SK-N-SH (cell line): ENCODE measurements at regions not wholly inside any gene's neighbourhood (a gene's known extent, or its start where the extent isn't known, plus 50 kb on each side); places are given as distances from the start of the nearest gene placed in this dataset.

Source experiments
- CTCF ChIA-PET: fragments of 300-600, 350-600 bp; formaldehyde crosslinking; extraction: SDS; loops from one replicate; lab custom pipeline; 2021; lab: Yijun Ruan, JAX
- POLR2A ChIA-PET: fragments of 350-600 bp; sonication (Branson Sonifier 250); formaldehyde crosslinking; extraction: SDS; loops from one replicate; lab custom pipeline; 2020; ENCODE audit warnings: antibody characterized with exemption, inconsistent platforms; lab: Yijun Ruan, JAX
- DNase-seq: peaks from one replicate; pipeline ENCODE4 v3.0.0; 2012
- H2AFZ ChIP-seq: fragments of 200-600 bp; sonication (generic); 2 replicates; pipeline ENCODE4 v1.8.1; 2016; ENCODE audit warnings: antibody characterized with exemption, mild to moderate bottlenecking, low read depth
- H3F3A ChIP-seq: fragments of 200-600 bp; sonication (generic); replicated peaks from 2 replicates; pipeline ENCODE3; 2016; ENCODE audit warnings: antibody characterized with exemption, mild to moderate bottlenecking; ENCODE audit not compliant: insufficient read depth
- H3K27ac ChIP-seq, 2 experiments: fragments of 200-500 bp in 1 of 2; fragments of 200-600 bp in 1 of 2; sonication (Bioruptor generic) in 1 of 2; sonication (generic), shearing (Covaris generic) in 1 of 2; 2 replicates each; pipeline versions ENCODE4 v1.5.1 to v1.6.1; 2014 to 2016; ENCODE audit warnings: low read depth in 2 of 2, inconsistent platforms in 1 of 2, low read length in 1 of 2, mild to moderate bottlenecking in 1 of 2, mixed read lengths in 1 of 2
- H3K27me3 ChIP-seq: fragments of 200-600 bp; sonication (generic), shearing (Covaris generic); 2 replicates; pipeline ENCODE4 v1.6.1; 2016; ENCODE audit warnings: mixed run types; ENCODE audit not compliant: insufficient read depth
- H3K36me3 ChIP-seq, 2 experiments: fragments of 200-500 bp in 1 of 2; fragments of 200-600 bp in 1 of 2; sonication (Bioruptor generic) in 1 of 2; sonication (generic) in 1 of 2; replicated peaks in 1 of 2; 2 replicates each; pipeline versions ENCODE3 to v1.5.1; 2014 to 2016; ENCODE audit warnings: low read length in 1 of 2, mild to moderate bottlenecking in 1 of 2; ENCODE audit not compliant: insufficient read depth in 2 of 2, control insufficient read depth in 1 of 2
- H3K4me1 ChIP-seq, 2 experiments: fragments of 200-500 bp in 1 of 2; fragments of 200-600 bp in 1 of 2; sonication (Bioruptor generic) in 1 of 2; sonication (generic), shearing (Covaris generic) in 1 of 2; 2 replicates each; pipeline versions ENCODE4 v1.5.1 to v1.6.1; 2014 to 2016; ENCODE audit warnings: low read depth in 1 of 2, low read length in 1 of 2, mixed run types in 1 of 2; ENCODE audit not compliant: insufficient read depth in 2 of 2, control insufficient read depth in 1 of 2
- H3K4me2 ChIP-seq: fragments of 200-600 bp; sonication (generic), shearing (Covaris generic); 2 replicates; pipeline ENCODE4 v1.6.1; 2017; ENCODE audit warnings: mixed run types
- H3K4me3 ChIP-seq, 2 experiments: fragments of 200-500 bp in 1 of 2; fragments of 200-600 bp in 1 of 2; sonication (Bioruptor generic) in 1 of 2; sonication (generic), shearing (Covaris generic) in 1 of 2; 2 replicates each; pipeline versions ENCODE4 v1.5.1 to v1.8.1; 2014 to 2016; ENCODE audit warnings: low read depth in 2 of 2, inconsistent platforms in 1 of 2, low read length in 1 of 2, mild to moderate bottlenecking in 1 of 2, mixed read lengths in 1 of 2, moderate library complexity in 1 of 2
- H3K79me2 ChIP-seq: fragments of 200-600 bp; sonication (generic); 2 replicates; pipeline ENCODE4 v1.8.1; 2017; ENCODE audit warnings: mild to moderate bottlenecking; ENCODE audit not compliant: insufficient read depth
- H3K9ac ChIP-seq: fragments of 200-600 bp; sonication (generic); 2 replicates; pipeline ENCODE4 v1.6.1; 2017; ENCODE audit warnings: mixed run types
- H3K9me2 ChIP-seq: fragments of 200-600 bp; sonication (generic); 2 replicates; pipeline ENCODE4 v1.6.1; 2017; ENCODE audit warnings: mixed run types
- H3K9me3 ChIP-seq: fragments of 200-600 bp; sonication (generic); 2 replicates; pipeline ENCODE4 v1.6.1; 2017; ENCODE audit warnings: mixed run types, mild to moderate bottlenecking, moderate library complexity
- H4K20me1 ChIP-seq: fragments of 200-600 bp; sonication (generic); 2 replicates; pipeline ENCODE4 v1.6.1; 2017; ENCODE audit warnings: mild to moderate bottlenecking, mixed run types; ENCODE audit not compliant: insufficient read depth
- ELF1 ChIP-seq: IDR thresholded peaks from 2 replicates; pipeline ENCODE4 v1.4.0; 2012
- EP300 ChIP-seq, 2 experiments: IDR thresholded peaks; 2 replicates each; pipeline versions ENCODE4 v1.4.0 to v1.6.1; 2012; ENCODE audit warnings: borderline replicate concordance in 1 of 2, low read depth in 1 of 2, low read length in 1 of 2
- EZH2phosphoT487 ChIP-seq: fragments of 200-600 bp; sonication (generic); IDR thresholded peaks from 2 replicates; pipeline ENCODE4 v1.6.1; 2017; ENCODE audit warnings: low read depth, mixed run types, mild to moderate bottlenecking, antibody characterized with exemption, moderate library complexity, borderline replicate concordance
- FOXJ3 ChIP-seq: sonication (generic); formaldehyde crosslinking; IDR thresholded peaks from 2 replicates; pipeline ENCODE4 v1.5.1; 2020; ENCODE audit warnings: mild to moderate bottlenecking, missing genetic modification reagents
- FOXM1 ChIP-seq: IDR thresholded peaks from 2 replicates; pipeline ENCODE4 v1.4.0; 2012; ENCODE audit warnings: low read depth, mild to moderate bottlenecking
- GATA2 ChIP-seq: sonication (generic); formaldehyde crosslinking; IDR thresholded peaks from 2 replicates; pipeline ENCODE4 v1.5.0; 2020; ENCODE audit warnings: mild to moderate bottlenecking, missing genetic modification reagents
- JUND ChIP-seq: IDR thresholded peaks from 2 replicates; pipeline ENCODE4 v1.4.0; 2012
- MXI1 ChIP-seq: IDR thresholded peaks from 2 replicates; pipeline ENCODE4 v1.6.1; 2012; ENCODE audit warnings: mild to moderate bottlenecking, low read depth, low read length, improper control_type of control experiment
- NFIC ChIP-seq: IDR thresholded peaks from 2 replicates; pipeline ENCODE4 v1.4.0; 2012; ENCODE audit warnings: borderline replicate concordance
- NRF1 ChIP-seq: IDR thresholded peaks from 2 replicates; pipeline ENCODE4 v1.6.1; 2012; ENCODE audit warnings: low read depth, mild to moderate bottlenecking, low read length
- POLR2AphosphoS5 ChIP-seq: IDR thresholded peaks from 2 replicates; pipeline ENCODE4 v1.6.1; 2012; ENCODE audit warnings: low read depth, low read length
- RCOR1 ChIP-seq: fragments of 150-350 bp; IDR thresholded peaks from 2 replicates; pipeline ENCODE4 v1.6.1; 2017; ENCODE audit warnings: antibody characterized with exemption, low read length
- RFX5 ChIP-seq: IDR thresholded peaks from 2 replicates; pipeline ENCODE4 v1.6.1; 2012; ENCODE audit warnings: mild to moderate bottlenecking, improper control_type of control experiment, low read length
- SMC3 ChIP-seq: IDR thresholded peaks from 2 replicates; pipeline ENCODE4 v1.6.1; 2012; ENCODE audit warnings: low read depth, low read length, improper control_type of control experiment
- TAF1 ChIP-seq: IDR thresholded peaks from 2 replicates; pipeline ENCODE4 v1.6.1; 2012; ENCODE audit warnings: low read depth, mild to moderate bottlenecking, low read length, moderate library complexity, borderline replicate concordance
- TEAD4 ChIP-seq: IDR thresholded peaks from 2 replicates; pipeline ENCODE4 v1.4.0; 2012; ENCODE audit warnings: mild to moderate bottlenecking, borderline replicate concordance; ENCODE audit not compliant: insufficient read depth
- YY1 ChIP-seq: IDR thresholded peaks from 2 replicates; pipeline ENCODE4 v1.4.0; 2012; ENCODE audit warnings: low read depth, mild to moderate bottlenecking
- WGBS: methylation state at CpG from one replicate; pipeline ENCODE4 v1.1.6; 2017; ENCODE audit warnings: low lambda C conversion rate; 5-methylcytosine and 5-hydroxymethylcytosine counted together
- TF ChIP-seq, protein P1 (sequence below): fragments of 150-350 bp; IDR thresholded peaks from 2 replicates; pipeline ENCODE4 v1.6.1; 2017; ENCODE audit warnings: antibody characterized with exemption, low read length, low read depth, borderline replicate concordance
- TF ChIP-seq, protein P2 (sequence below): IDR thresholded peaks from 2 replicates; pipeline ENCODE4 v1.4.0; 2012; ENCODE audit warnings: low read depth, borderline replicate concordance
- TF ChIP-seq, protein P3 (sequence below): fragments of 200-600 bp; sonication (generic); IDR thresholded peaks from 2 replicates; pipeline ENCODE4 v1.6.1; 2017; ENCODE audit warnings: antibody characterized with exemption, mild to moderate bottlenecking, moderate library complexity

DNA sequence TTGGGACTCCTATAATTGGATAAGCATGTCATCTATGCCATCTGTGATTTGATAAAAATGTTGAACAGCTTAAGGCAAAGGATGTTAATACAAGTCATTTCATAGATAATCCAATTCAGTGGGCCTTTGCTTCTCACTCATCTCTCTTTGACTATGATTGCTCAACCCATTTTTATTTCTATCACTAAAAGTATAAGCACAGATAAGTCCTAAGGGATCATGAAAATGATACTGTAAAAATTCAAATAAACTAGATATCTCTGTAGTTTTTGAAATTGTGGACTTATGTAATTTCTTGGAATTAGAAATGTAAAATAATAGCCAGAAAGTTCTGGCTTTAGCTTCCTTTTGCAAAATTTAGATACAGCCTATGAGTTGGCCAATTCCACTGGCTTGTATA is 440.3 kb downstream of the POM121L12 start:
- H2AFZ ChIP-seq = no peak overlapping the region
- CTCF ChIA-PET = interaction anchor here (1.6 kb wide), 1 partner anchor 9 kb away, joined by 5 read pairs; no protein-coding TSS in a partner anchor
- no peak for DNase-seq
- no peaks in the 10 kb centered on the region for H3K79me2 ChIP-seq
- no peaks in the 10 kb centered on the region for H3F3A ChIP-seq
- H3K9me3 ChIP-seq = peaks cover 7% of the 10 kb centered on the region; the same call in 1 of the 2 replicates
- no peak overlapping the region for H3K9ac ChIP-seq
- H4K20me1 ChIP-seq = no peaks in the 10 kb centered on the region
- peaks cover 0 to 3% of the 10 kb centered on the region in 2 experiments; a peak in 2 of 4 replicates for H3K4me1 ChIP-seq
- no peaks in the 10 kb centered on the region for H3K36me3 ChIP-seq
- H3K27ac ChIP-seq = peak overlapping the region in 1 of 2 experiments; percentile 34; a peak in 2 of 4 replicates
- H3K4me2 ChIP-seq = no peak overlapping the region
- no peaks in the 10 kb centered on the region for H3K9me2 ChIP-seq
- no peaks in the 10 kb centered on the region for H3K27me3 ChIP-seq
- H3K4me3 ChIP-seq = no peak overlapping the region
- POLR2A ChIA-PET = no interaction called here
- TF ChIP-seq POLR2AphosphoS5 (no peak), GATA2 (CRISPR knock-in tag) (peak; percentile 49; the same call in 1 of the 2 replicates), RCOR1 (peak; percentile 27; the same call in 1 of the 2 replicates), FOXM1 (no peak), EP300 (IDR thresholded peaks at IDR 0.05; ENCODE audit: borderline replicate concordance in 1 of 2, low read depth in 1 of 2, low read length in 1 of 2) (peak in 1 of 2 experiments; percentile 51; a peak in 1 of 4 replicates), MXI1 (no peak)
- TF ChIP-seq, protein P1, sequence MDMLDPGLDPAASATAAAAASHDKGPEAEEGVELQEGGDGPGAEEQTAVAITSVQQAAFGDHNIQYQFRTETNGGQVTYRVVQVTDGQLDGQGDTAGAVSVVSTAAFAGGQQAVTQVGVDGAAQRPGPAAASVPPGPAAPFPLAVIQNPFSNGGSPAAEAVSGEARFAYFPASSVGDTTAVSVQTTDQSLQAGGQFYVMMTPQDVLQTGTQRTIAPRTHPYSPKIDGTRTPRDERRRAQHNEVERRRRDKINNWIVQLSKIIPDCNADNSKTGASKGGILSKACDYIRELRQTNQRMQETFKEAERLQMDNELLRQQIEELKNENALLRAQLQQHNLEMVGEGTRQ = no peak
- TF ChIP-seq, all 33 proteins: peak for 3

DNA sequence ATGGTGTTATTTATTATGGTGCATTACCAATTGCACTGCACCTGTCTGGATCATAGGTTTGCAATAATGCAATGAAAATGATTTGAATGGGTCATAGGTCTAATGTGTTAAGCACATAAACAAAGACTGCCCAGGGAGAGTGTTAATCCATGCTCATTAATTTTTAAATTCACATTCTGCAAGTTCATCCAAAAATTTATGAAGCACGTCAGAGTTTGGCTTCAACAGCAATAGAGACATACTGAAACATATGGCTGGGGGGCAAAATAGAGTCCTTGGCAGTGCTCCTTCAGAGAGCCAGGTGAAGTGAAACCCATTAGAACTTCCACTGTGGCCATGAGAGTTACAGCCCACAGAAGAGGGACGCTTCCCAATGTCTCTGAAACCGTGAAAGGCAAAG is 441.1 kb downstream of the POM121L12 start:
- WGBS = 34% methylated on average over 3 of the region's 3 CpGs

More for the DNA sequence above, 441.1 kb downstream of the POM121L12 start:
- H3F3A ChIP-seq = no peaks in the 10 kb centered on the region
- H3K36me3 ChIP-seq = no peaks in the 10 kb centered on the region
- no peaks in the 10 kb centered on the region for H3K27me3 ChIP-seq
- H3K9me2 ChIP-seq = no peaks in the 10 kb centered on the region
- ChIA-PET POLR2A (no interaction called here), CTCF (no interaction called here)
- TF ChIP-seq, protein P2, sequence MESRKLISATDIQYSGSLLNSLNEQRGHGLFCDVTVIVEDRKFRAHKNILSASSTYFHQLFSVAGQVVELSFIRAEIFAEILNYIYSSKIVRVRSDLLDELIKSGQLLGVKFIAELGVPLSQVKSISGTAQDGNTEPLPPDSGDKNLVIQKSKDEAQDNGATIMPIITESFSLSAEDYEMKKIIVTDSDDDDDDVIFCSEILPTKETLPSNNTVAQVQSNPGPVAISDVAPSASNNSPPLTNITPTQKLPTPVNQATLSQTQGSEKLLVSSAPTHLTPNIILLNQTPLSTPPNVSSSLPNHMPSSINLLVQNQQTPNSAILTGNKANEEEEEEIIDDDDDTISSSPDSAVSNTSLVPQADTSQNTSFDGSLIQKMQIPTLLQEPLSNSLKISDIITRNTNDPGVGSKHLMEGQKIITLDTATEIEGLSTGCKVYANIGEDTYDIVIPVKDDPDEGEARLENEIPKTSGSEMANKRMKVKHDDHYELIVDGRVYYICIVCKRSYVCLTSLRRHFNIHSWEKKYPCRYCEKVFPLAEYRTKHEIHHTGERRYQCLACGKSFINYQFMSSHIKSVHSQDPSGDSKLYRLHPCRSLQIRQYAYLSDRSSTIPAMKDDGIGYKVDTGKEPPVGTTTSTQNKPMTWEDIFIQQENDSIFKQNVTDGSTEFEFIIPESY = no peak
- TF ChIP-seq EZH2phosphoT487 (no peak), TAF1 (no peak), TEAD4 (no peak), NFIC (no peak), SMC3 (no peak), FOXJ3 (no peak), RFX5 (no peak), RCOR1 (no peak), JUND (no peak), ELF1 (no peak), YY1 (no peak), NRF1 (no peak)
- TF ChIP-seq, protein P3, sequence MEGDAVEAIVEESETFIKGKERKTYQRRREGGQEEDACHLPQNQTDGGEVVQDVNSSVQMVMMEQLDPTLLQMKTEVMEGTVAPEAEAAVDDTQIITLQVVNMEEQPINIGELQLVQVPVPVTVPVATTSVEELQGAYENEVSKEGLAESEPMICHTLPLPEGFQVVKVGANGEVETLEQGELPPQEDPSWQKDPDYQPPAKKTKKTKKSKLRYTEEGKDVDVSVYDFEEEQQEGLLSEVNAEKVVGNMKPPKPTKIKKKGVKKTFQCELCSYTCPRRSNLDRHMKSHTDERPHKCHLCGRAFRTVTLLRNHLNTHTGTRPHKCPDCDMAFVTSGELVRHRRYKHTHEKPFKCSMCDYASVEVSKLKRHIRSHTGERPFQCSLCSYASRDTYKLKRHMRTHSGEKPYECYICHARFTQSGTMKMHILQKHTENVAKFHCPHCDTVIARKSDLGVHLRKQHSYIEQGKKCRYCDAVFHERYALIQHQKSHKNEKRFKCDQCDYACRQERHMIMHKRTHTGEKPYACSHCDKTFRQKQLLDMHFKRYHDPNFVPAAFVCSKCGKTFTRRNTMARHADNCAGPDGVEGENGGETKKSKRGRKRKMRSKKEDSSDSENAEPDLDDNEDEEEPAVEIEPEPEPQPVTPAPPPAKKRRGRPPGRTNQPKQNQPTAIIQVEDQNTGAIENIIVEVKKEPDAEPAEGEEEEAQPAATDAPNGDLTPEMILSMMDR = no peak
- no peak overlapping the region for H3K9ac ChIP-seq
- no peak overlapping the region for H3K4me2 ChIP-seq
- H3K79me2 ChIP-seq = no peaks in the 10 kb centered on the region
- no peak for DNase-seq
- H4K20me1 ChIP-seq = no peaks in the 10 kb centered on the region
- peaks cover 0 to 3% of the 10 kb centered on the region in 2 experiments; a peak in 2 of 4 replicates for H3K4me1 ChIP-seq
- H3K27ac ChIP-seq = no peak overlapping the region
- H2AFZ ChIP-seq = no peak overlapping the region
- H3K4me3 ChIP-seq = no peak overlapping the region
- peaks cover 7% of the 10 kb centered on the region; the same call in 1 of the 2 replicates for H3K9me3 ChIP-seq
